DMS79 (cell line): ENCODE measurements at regions not wholly inside any gene's neighbourhood (a gene's known extent, or its start where the extent isn't known, plus 50 kb on each side); places are given as distances from the start of the nearest gene placed in this dataset.
"Not testable (repeated sequence)": the region's sequence is repeated elsewhere in the genome, so short reads cannot be mapped to it uniquely, and the experiment has no call there.

ENCODE experiments used
- DNase-seq: peaks from one replicate; lab custom pipeline; 2025; lab: John Stamatoyannopoulos, UW

- DNase-seq = no peak
Measured at GRCh38 chr16:8452941-8453340, 137.4 kb downstream of the TMEM114 start.

GRCh38 chr16:8436931-8437330 is 153.4 kb downstream of the TMEM114 start:
- no peak for DNase-seq

- DNase-seq = no peak
Measured at GRCh38 chr16:8431783-8432182, 158.5 kb downstream of the TMEM114 start.

GRCh38 chr16:8430401-8430800 is 159.9 kb downstream of the TMEM114 start:
- DNase-seq = no peak

GRCh38 chr16:8426569-8426968 is 163.7 kb downstream of the TMEM114 start:
- DNase-seq = no peak

GRCh38 chr16:8417145-8417544 is 173.2 kb downstream of the TMEM114 start:
- no peak for DNase-seq

GRCh38 chr16:8408855-8409567 is 181.3 kb downstream of the TMEM114 start:
- no peak for DNase-seq

- no peak for DNase-seq
Measured at GRCh38 chr16:8407351-8407750, 183.0 kb downstream of the TMEM114 start.

- no peak for DNase-seq
Measured at GRCh38 chr16:8403978-8404749, 186.1 kb downstream of the TMEM114 start.

GRCh38 chr16:8402981-8403843 is 187.1 kb downstream of the TMEM114 start:
- no peak for DNase-seq

GRCh38 chr16:8400683-8401082 is 189.6 kb downstream of the TMEM114 start:
- not testable (repeated sequence) for DNase-seq

- no peak for DNase-seq
Measured at GRCh38 chr16:8398548-8398947, 191.8 kb downstream of the TMEM114 start.

GRCh38 chr16:8397223-8397622 is 193.1 kb downstream of the TMEM114 start:
- no peak for DNase-seq

- DNase-seq = no peak
Measured at GRCh38 chr16:8396463-8396862, 193.8 kb downstream of the TMEM114 start.

- DNase-seq = no peak
Measured at GRCh38 chr16:8391257-8391656, 199.1 kb downstream of the TMEM114 start.

- DNase-seq = no peak
Measured at GRCh38 chr16:8388684-8389083, 201.6 kb downstream of the TMEM114 start.

GRCh38 chr16:8381814-8382213 is 208.5 kb downstream of the TMEM114 start:
- no peak for DNase-seq

- DNase-seq = no peak
Measured at GRCh38 chr16:8380311-8380710, 210.0 kb downstream of the TMEM114 start.

- no peak for DNase-seq
Measured at GRCh38 chr16:8377864-8378263, 212.4 kb downstream of the TMEM114 start.

GRCh38 chr16:8376858-8377257 is 213.5 kb downstream of the TMEM114 start:
- no peak for DNase-seq

GRCh38 chr16:8376430-8376829 is 213.9 kb downstream of the TMEM114 start:
- no peak for DNase-seq

GRCh38 chr16:8375232-8375587 is 215.1 kb downstream of the TMEM114 start:
- no peak for DNase-seq
